HT-29 (cell line): ENCODE measurements at regions not wholly inside any gene's neighbourhood (a gene's known extent, or its start where the extent isn't known, plus 50 kb on each side); places are given as distances from the start of the nearest gene placed in this dataset.

Experiments used
- DNase-seq: peaks from one replicate; pipeline ENCODE4 v3.0.0-alpha.2; 2015; ENCODE audit warnings: low spot score

DNA sequence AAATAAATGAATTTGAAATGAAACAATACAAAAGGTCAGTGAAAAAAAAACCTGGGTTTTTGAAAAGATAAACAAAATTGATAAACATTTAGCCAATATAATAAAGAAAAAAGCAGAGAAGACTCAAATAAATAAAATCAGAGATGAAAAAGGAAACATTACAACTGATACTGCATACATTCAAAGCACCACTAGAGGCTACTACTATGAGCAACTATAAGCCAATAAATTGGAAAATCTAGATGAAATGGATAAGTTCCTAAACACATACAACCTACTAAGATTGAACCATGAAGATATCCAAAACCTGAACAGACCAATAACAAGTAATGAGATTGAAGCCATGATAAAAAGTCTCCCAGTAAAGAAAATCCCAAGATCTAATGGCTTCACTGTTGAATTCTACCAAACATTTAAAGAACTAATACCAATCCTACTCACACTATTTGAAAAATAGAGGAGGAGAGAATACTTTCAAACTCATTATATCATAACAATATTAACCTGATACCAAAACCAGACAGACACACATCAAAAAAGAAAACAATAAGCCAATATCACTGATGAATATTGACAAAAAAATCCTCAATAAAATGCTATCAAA lies 80.8 kb upstream of the CERS6 start:
- peak; percentile 50 for DNase-seq

DNA sequence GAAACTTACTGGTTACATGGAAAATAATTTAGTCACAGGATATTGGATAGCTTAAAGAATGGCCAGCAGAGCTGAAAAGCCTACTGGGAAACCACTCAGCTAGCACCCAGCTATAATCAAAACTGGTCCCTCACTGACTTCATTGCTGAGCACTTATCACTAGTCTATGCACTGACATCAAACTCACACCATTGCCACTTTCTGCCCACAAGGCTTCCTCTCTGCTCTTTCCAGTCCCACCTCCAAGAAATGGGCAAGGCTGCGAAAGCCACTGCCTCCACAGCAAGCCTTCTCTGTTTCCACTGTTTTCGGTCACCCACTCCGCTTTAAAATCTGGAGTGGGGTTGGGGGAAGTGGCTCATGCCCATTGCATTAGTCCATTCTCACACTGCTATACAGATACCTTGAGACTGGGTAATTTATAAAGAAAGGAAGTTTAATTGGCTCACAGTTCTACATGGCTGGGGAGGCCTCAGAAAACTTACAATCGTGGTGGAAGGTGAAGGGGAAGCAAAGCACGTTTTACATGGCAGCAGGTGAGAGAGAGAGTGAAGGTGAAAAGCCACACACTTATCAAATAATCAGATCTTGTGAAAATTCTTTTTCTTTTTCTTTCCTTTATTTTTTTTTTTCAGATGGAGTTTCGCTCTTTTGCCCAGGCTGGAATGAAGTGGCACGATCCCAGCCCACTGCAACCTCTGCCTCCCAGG lies 77.0 kb upstream of the CERS6 start:
- no peak for DNase-seq

DNA sequence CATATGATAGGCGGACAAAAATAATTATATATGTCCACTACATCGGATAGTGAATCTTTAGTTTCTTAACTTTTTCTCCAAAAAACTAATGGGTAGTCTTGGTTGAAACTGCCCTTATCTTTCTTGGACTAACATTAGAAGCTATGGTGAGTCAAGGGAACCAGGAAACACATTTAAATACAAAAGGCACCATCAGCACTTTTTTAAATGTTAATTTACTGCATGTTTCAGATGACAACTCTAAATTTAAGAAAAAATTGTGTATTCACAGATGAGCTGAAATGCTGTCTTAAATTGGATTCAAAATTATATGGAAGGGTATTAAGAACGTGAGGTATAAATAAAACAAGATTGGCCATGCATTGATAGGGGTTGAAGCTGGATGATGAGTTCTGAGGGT lies 75.6 kb upstream of the CERS6 start:
- DNase-seq: no peak

DNA sequence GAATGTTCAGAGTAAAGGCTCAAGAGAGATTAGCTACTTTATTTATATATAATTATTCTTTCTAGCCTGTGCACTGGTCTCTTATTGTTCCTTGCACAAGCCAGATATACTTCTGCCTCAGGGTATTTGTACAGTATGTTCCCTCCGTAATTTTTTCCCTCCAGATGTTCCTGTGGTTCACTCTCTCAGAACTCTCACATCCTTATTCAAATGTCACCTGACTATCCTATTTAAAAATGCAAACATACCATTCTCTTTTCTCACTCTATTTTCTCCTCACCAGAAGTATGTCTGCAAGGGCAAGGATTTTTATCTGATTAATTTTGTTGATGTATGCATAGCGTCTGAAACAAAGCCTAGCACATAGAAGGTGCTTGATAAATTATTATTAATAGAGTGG lies 64.0 kb upstream of the CERS6 start:
- DNase-seq: no peak

DNA sequence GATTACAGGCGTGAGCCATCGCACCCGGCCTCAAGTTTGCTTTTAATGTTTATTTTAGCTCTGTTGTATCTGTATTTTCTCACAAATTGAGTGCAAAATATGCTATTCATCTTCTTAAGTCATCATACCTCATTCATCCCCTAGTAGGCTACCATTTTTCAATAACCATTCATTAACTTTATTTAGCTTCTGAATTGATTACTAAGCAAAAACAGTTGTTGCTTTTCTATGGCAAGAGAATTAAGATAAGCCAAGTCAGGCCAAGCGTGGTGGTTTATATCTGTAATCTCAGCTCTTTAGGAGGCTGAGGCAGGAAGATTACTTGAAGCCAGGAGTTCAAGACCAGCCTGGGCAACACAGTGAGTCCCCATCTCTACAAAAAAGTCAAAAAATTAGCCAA lies 63.3 kb upstream of the CERS6 start:
- no peak for DNase-seq

DNA sequence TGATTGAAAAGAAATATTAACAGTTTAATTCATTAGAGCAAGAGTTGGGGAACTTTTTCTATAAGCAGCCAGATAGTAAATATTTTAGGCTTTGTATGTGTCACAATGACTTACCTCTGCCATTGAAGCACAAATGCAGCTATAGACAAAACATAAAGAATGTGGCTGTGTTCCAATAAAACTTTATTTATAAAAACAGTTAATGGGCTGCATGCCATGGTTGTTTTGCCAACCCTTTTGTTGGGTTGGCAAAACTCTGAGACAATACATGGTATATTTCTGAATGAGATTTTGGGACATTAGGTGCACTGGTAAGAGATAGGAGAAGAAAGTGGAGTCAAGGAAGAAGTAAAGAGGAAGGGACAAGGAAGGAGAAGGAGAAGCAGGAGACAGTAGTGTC lies 61.8 kb upstream of the CERS6 start:
- DNase-seq: no peak

DNA sequence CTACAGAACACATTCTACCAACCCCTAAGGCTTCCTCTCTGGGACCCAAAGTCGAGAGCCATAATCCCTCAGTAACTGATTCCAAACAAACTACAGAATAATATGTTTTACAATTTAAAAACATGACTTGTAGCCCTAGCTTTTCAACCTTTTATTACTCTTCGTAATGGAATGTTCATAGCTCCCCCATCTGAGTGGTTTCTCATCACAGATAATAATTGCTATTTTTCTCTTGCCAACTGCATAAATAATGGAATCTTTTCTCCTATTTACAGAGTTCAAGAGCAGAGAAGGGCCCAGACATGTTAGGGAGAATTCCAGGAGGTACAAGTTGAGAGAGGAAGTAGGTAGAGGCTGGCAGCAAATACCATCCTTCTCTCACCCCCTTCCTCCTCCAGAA lies 59.9 kb upstream of the CERS6 start:
- no peak for DNase-seq

DNA sequence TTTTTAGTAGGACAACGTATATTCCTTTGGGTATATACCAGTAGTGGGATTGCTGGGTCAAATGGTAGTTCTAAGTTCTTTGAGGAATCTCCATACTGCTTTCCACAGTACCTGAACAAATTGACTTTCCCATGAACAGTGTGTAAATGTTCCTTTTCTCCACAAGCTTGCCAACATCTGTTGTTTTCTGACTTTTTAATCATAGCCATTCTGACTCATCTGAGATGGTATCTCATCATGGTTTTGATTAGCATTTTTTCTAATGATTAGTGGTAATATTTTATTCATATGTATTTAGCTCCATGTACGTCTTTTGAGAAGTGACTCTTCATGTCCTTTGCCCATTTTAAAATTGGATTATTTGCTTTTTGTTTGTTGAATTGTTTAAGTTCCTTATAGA lies 58.4 kb upstream of the CERS6 start:
- DNase-seq: no peak

DNA sequence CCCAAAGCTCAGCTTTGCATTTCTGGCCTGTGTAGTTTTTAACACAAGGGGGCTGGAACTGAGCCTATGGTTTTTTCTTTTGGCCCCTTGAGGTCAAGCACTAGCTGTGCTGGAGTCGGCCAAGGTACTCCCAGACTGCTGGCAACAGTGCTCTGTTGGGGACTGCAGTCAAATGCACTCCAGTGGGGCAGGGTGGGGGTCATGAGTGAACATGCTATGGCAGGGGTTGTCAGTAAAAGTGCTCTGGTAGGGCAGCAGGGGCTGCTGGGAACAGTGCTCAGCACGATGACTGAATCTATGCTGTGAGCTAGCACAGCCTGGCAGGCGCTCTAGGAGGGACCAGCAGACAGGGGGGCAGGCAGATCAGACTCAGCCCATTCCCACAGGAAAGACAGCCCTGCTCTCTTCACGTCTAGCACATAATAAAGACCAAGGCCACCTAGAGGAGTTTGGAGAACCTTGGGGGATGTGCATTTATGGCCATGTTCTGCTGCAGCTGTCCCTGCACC lies 55.0 kb upstream of the CERS6 start:
- DNase-seq: no peak

DNA sequence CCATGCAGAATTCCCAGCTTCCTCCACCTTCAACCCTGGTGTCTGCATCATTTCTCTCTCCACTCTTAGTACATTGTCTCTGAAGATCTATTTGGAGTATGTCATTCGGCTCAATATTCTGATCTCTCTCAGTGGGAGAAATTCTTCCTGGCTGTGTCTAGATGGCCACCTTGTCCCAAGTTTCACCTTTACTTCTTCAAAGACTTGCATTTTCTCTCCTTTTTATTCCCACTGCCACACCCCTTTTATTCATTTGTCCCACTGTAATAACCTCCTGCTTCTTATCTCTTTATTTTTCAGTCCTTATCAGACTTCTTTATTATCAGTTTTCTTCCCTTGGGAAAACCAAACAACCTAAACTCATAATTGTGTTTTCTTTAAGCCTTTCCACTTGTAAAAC lies 54.3 kb upstream of the CERS6 start:
- peak; percentile 23 for DNase-seq

DNA sequence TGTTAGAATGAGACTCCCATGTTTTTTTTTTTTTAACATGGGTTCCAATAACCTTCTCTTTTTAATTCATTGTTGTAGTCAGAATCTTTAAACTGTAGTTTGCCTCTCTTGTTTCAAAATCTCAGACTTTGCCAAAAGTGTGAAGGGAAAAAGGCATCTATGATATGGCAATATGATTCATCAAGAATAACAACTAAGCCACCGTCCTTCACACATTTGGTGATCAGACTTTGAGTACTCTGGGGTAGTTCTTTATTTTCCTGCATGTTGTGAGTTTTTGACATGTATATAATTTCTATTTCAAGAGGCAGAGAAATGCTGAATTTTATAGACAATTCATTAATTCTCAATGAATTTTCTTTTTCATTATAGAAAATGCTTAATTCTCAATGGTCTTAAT lies 53.5 kb upstream of the CERS6 start:
- DNase-seq: no peak

DNA sequence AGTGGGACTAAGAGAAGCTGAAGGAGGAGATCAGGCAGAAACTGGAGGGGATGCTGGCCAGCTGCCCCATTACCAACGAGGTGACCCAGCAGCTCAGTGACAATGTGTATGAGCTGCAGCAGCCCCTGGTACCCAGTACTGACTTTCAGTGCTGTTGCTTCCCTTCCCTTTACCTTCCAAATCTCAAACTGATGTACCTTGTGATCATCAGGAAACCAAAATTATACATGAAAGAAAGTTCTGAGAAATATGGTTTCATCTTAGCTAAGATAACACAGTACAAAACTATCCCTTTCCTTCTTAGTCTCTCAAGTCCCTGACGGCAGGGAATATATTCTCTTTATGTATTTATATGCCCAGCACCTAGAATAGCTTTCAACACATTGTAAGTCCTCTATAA lies 52.3 kb upstream of the CERS6 start:
- DNase-seq: no peak

DNA sequence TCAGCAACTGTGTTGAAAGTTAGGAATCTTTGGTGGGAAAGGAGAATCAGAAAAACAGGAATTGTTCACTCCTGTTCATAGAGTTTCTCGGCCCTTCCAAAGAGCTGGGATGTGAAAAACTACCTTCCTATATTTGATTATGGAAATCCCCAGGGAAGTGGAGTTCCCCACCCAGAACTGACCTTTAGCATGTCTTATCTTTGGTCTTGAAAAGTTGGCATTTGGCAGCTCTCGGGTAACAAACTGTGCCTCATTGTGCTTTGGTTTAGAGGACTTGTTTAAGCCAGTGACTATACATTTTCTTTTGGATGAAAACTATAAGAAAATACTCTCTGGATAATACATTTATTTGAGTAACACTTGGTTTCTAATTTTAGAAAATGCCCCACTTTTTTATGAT lies 51.3 kb upstream of the CERS6 start:
- peak; percentile 23 for DNase-seq
